Mucosa of gallbladder (tissue), 1 donor: ENCODE measurements at regions not wholly inside any gene's neighbourhood (a gene's known extent, or its start where the extent isn't known, plus 50 kb on each side); places are given as distances from the start of the nearest gene placed in this dataset.
"Not testable (repeated sequence)": the region's sequence is repeated elsewhere in the genome, so short reads cannot be mapped to it uniquely, and the experiment has no call there.

Experiments used
- DNase-seq: peaks from one replicate; pipeline ENCODE4 v3.0.0-alpha.2; 2020; ENCODE audit warnings: low spot score
- donor health status: DM: no; HTN: no; CAD: no.

GRCh38 chr6:167690167-167690922, 136.4 kb upstream of the AFDN start:
- DNase-seq: not testable (repeated sequence)

GRCh38 chr6:167690931-167691330, 135.8 kb upstream of the AFDN start:
- no peak for DNase-seq

GRCh38 chr6:167691533-167692312, 135.0 kb upstream of the AFDN start:
- no peak for DNase-seq

GRCh38 chr6:167693478-167693877, 133.2 kb upstream of the AFDN start:
- DNase-seq: not testable (repeated sequence)

GRCh38 chr6:167695831-167696230, 130.9 kb upstream of the AFDN start:
- DNase-seq: no peak

- no peak for DNase-seq
Measured at GRCh38 chr6:167696296-167696695, 130.4 kb upstream of the AFDN start.

GRCh38 chr6:167697316-167697715, 129.4 kb upstream of the AFDN start:
- no peak for DNase-seq

- DNase-seq: no peak
Measured at GRCh38 chr6:167698540-167698939, 128.2 kb upstream of the AFDN start.

GRCh38 chr6:167699141-167699931, 127.4 kb upstream of the AFDN start:
- DNase-seq: peak; percentile 66

- DNase-seq: no peak
Measured at GRCh38 chr6:167700199-167700598, 126.5 kb upstream of the AFDN start.

- no peak for DNase-seq
Measured at GRCh38 chr6:167701010-167701409, 125.7 kb upstream of the AFDN start.

GRCh38 chr6:167702241-167702827, 124.4 kb upstream of the AFDN start:
- DNase-seq: no peak

- no peak for DNase-seq
Measured at GRCh38 chr6:167703347-167703746, 123.4 kb upstream of the AFDN start.

GRCh38 chr6:167703781-167704180, 122.9 kb upstream of the AFDN start:
- DNase-seq: no peak

- DNase-seq: no peak
Measured at GRCh38 chr6:167704396-167704901, 122.3 kb upstream of the AFDN start.

GRCh38 chr6:167705211-167705750, 121.4 kb upstream of the AFDN start:
- DNase-seq: no peak

GRCh38 chr6:167706313-167707109, 120.2 kb upstream of the AFDN start:
- no peak for DNase-seq

GRCh38 chr6:167707686-167708500, 118.8 kb upstream of the AFDN start:
- DNase-seq: no peak

- no peak for DNase-seq
Measured at GRCh38 chr6:167708501-167709094, 118.1 kb upstream of the AFDN start.
